Esophagus squamous epithelium (tissue), 4 donors: ENCODE measurements at regions not wholly inside any gene's neighbourhood (a gene's known extent, or its start where the extent isn't known, plus 50 kb on each side); places are given as distances from the start of the nearest gene placed in this dataset.

Experiments
- POLR2A ChIP-seq, 4 donors: fragments of 450-650 bp; IDR thresholded peaks; one replicate each; pipeline ENCODE4 v1.6.1; 2017; ENCODE audit warnings: antibody characterized with exemption in 4 of 4, mild to moderate bottlenecking in 4 of 4, moderate library complexity in 3 of 4
- TF ChIP-seq, protein P1 (sequence below), 6 experiments: fragments of 450-650 bp in 4 of 6; fragments of 200-600 bp in 2 of 6; sonication (generic) in 2 of 6; IDR thresholded peaks; one replicate each; pipeline ENCODE4 v1.5.1; 2016 to 2019; ENCODE audit warnings: antibody characterized with exemption in 6 of 6, mild to moderate bottlenecking in 4 of 6, moderate library complexity in 4 of 6

DNA sequence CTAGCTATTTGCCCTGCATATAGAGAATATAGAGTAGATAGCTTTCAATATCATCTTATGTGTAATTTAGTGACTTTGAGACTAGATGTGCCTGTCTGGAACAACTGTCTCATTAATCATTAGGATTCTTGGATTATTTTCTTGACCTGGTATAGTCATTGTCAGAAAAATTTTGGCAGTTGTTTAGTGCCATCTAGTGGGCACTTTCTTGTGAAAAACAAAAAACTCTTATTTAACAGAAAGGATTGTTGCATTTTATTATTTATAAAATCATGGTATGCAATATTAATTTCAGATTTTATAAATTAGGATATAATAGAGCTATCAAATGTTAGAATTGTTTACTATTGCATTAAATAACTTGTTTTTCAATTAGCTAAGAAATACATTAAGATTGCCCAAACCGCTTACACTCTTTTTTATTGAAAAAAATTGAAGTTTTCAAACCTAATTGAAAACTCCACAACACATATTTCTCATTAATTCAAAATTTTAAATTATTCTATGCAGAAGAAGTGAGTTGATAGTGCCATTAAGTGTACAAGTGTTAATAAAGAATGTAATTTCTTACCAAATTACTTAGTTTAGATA, 80.3 kb downstream of the DYNAP start:
- TF ChIP-seq POLR2A (IDR thresholded peaks at IDR 0.05), result no peak
- TF ChIP-seq, protein P1, sequence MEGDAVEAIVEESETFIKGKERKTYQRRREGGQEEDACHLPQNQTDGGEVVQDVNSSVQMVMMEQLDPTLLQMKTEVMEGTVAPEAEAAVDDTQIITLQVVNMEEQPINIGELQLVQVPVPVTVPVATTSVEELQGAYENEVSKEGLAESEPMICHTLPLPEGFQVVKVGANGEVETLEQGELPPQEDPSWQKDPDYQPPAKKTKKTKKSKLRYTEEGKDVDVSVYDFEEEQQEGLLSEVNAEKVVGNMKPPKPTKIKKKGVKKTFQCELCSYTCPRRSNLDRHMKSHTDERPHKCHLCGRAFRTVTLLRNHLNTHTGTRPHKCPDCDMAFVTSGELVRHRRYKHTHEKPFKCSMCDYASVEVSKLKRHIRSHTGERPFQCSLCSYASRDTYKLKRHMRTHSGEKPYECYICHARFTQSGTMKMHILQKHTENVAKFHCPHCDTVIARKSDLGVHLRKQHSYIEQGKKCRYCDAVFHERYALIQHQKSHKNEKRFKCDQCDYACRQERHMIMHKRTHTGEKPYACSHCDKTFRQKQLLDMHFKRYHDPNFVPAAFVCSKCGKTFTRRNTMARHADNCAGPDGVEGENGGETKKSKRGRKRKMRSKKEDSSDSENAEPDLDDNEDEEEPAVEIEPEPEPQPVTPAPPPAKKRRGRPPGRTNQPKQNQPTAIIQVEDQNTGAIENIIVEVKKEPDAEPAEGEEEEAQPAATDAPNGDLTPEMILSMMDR (IDR thresholded peaks at IDR 0.05), result peak; percentile 24 to 68 (median 45)
